Naive thymus-derived CD4-positive, alpha-beta T cell (primary cell): ENCODE measurements at regions not wholly inside any gene's neighbourhood (a gene's known extent, or its start where the extent isn't known, plus 50 kb on each side); places are given as distances from the start of the nearest gene placed in this dataset. TPM values are rescaled to one million over a fixed set of nuclear protein-coding genes. Genes with fewer than 3 reads are reported as not detected.

Experiments used
- ATAC-seq: fragments of 150-1000 bp; cut with Tn5 transposase; 2 replicates; pipeline ENCODE4 v1.10.0; 2021; ENCODE audit warnings: mild to moderate bottlenecking, moderate library complexity
- CTCF ChIA-PET: fragments of 350-600 bp; sonication (Branson Sonifier 250); formaldehyde crosslinking; loops from one replicate; lab custom pipeline; 2021; ENCODE audit warnings: antibody characterized with exemption; lab: Charles Lee
- POLR2A ChIA-PET: fragments of 350-600 bp; sonication (Branson Sonifier 250); formaldehyde crosslinking; loops from one replicate; lab custom pipeline; 2021; ENCODE audit warnings: antibody characterized with exemption, inconsistent platforms; lab: Charles Lee
- DNase-seq, 9 donors: peaks; one replicate each; pipeline versions ENCODE4 v3.0.0 to v3.0.0-alpha.2; 2020 to 2022; ENCODE audit warnings: mixed read lengths in 1 of 9
- H3K27ac ChIP-seq: one replicate; pipeline ENCODE4 v1.7.0; 2013; ENCODE audit warnings: mild to moderate bottlenecking, low read depth, low read length, moderate library complexity
- H3K27me3 ChIP-seq, 2 donors: one replicate each; pipeline ENCODE4 v1.7.0; 2013; ENCODE audit warnings: low read length in 2 of 2, mild to moderate bottlenecking in 2 of 2, moderate library complexity in 2 of 2; ENCODE audit not compliant: control insufficient read depth in 2 of 2, insufficient read depth in 2 of 2
- H3K36me3 ChIP-seq, 3 experiments: 1 replicate in 2 of 3; 2 replicates in 1 of 3; pipeline ENCODE4 v1.7.0; 2013; ENCODE audit warnings: low read length in 3 of 3, mild to moderate bottlenecking in 3 of 3, moderate library complexity in 1 of 3; ENCODE audit not compliant: insufficient read depth in 3 of 3, control insufficient read depth in 2 of 3
- H3K4me1 ChIP-seq, 2 donors: one replicate each; pipeline ENCODE4 v1.7.0; 2013; ENCODE audit warnings: low read length in 2 of 2, mild to moderate bottlenecking in 2 of 2, moderate library complexity in 1 of 2; ENCODE audit not compliant: control insufficient read depth in 2 of 2, insufficient read depth in 2 of 2
- H3K4me3 ChIP-seq: 2 replicates; pipeline ENCODE4 v1.7.0; 2013; ENCODE audit warnings: mild to moderate bottlenecking, low read length
- H3K9me3 ChIP-seq, 3 experiments: 1 replicate in 2 of 3; 2 replicates in 1 of 3; pipeline ENCODE4 v1.7.0; 2013; ENCODE audit warnings: low read length in 3 of 3; ENCODE audit not compliant: control insufficient read depth in 2 of 3
- H3K27ac Mint-ChIP-seq, 9 donors: one replicate each; pipeline ENCODE4 v1.8.0; 2020 to 2022; ENCODE audit warnings: mixed read lengths in 9 of 9, mild to moderate bottlenecking in 8 of 9, moderate library complexity in 5 of 9, inconsistent platforms in 2 of 9
- H3K27me3 Mint-ChIP-seq, 5 donors: one replicate each; pipeline ENCODE4 v1.8.0; 2021 to 2022; ENCODE audit warnings: mixed read lengths in 5 of 5, mild to moderate bottlenecking in 1 of 5
- H3K36me3 Mint-ChIP-seq, 5 donors: one replicate each; pipeline ENCODE4 v1.8.0; 2020 to 2022; ENCODE audit warnings: mixed read lengths in 5 of 5, mild to moderate bottlenecking in 3 of 5, inconsistent platforms in 1 of 5
- H3K4me1 Mint-ChIP-seq, 7 donors: one replicate each; pipeline ENCODE4 v1.8.0; 2020 to 2022; ENCODE audit warnings: mixed read lengths in 7 of 7, mild to moderate bottlenecking in 3 of 7, inconsistent platforms in 1 of 7
- H3K4me3 Mint-ChIP-seq, 10 donors: one replicate each; pipeline ENCODE4 v1.8.0; 2020 to 2022; ENCODE audit warnings: mild to moderate bottlenecking in 10 of 10, mixed read lengths in 10 of 10, moderate library complexity in 6 of 10, inconsistent platforms in 2 of 10
- H3K9me3 Mint-ChIP-seq, 11 donors: one replicate each; pipeline ENCODE4 v1.8.0; 2020 to 2022; ENCODE audit warnings: mixed read lengths in 11 of 11, mild to moderate bottlenecking in 4 of 11, inconsistent platforms in 1 of 11, moderate library complexity in 1 of 11
- intact Hi-C, 2 donors: fragments of 100-400 bp; cut with micrococcal nuclease; formaldehyde crosslinking; loops; one replicate each; pipeline ENCODE4 v1.15.1; 2023
- microRNA-seq: library from miRNA; unstranded; fragments of <30 nt; microRNA quantifications from one replicate; pipeline ENCODE4 v1.2.0, GENCODE V29; 2022; ENCODE audit warnings: borderline microRNAs expressed

DNA sequence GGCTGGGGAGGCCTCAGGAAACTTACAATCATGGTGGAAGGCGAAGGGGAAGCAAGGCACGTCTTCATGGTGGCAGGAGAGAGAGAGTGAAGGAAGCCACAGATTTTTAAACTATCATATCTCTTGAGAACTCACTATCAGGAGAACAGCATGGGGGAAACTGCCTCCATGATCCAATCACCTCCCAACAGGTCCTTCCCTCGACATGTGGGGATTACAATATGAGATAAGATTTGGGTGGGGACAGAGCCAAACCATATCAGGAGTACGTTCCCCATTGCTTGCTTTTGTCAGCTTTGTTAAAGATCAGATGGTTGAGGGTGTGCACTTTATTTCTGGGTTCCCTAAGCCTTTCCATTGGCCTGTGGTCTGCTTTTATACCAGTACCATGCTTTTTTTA, 53.7 kb upstream of the E2F8 start:
- Mint-ChIP-seq H3K27me3 (peaks cover 28 to 40% (median 35%) of the 10 kb centered on the region in 5 donors), H3K4me1 (no peaks in the 10 kb centered on the region), H3K27ac (no peak overlapping the region), H3K4me3 (no peak overlapping the region), H3K9me3 (peaks cover 0 to 4% (median 0%) of the 10 kb centered on the region in 11 donors), H3K36me3 (no peaks in the 10 kb centered on the region)
- intact Hi-C loops = no loop called here
- Histone ChIP-seq H3K27ac (no peak overlapping the region), H3K27me3 (no peaks in the 10 kb centered on the region), H3K36me3 (no peaks in the 10 kb centered on the region), H3K4me1 (no peaks in the 10 kb centered on the region), H3K9me3 (no peaks in the 10 kb centered on the region), H3K4me3 (no peak overlapping the region)
- no peak for ATAC-seq
- POLR2A ChIA-PET = no interaction called here
- DNase-seq = no peak
- CTCF ChIA-PET = no interaction called here

DNA sequence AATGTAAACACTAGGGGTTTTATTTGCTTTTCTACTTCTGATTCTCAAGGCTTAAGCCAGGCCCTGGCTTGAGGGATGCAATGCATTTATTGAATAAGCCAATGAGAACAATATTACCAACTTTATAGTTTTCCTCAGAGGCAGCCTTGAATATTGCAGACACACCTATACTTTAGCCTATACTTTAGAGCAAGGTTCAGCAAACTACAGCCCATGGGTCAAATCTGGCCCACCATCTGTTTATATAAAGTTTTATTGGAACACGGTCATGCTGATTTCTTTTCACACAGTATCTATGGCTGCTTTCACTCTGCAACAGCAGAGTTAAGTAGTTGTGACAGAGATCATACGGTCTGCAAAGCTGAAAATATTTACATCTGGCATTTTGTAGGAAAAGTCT, 50.3 kb upstream of the E2F8 start:
- no peaks in the 10 kb centered on the region for H3K27me3 ChIP-seq
- DNase-seq (no peak), ATAC-seq (no peak)
- ChIA-PET POLR2A (no interaction called here), CTCF (no interaction called here)
- peaks cover 0 to 4% (median 0%) of the 10 kb centered on the region in 11 donors for H3K9me3 Mint-ChIP-seq
- H3K36me3 Mint-ChIP-seq = no peaks in the 10 kb centered on the region
- H3K27ac ChIP-seq = no peak overlapping the region
- H3K4me3 Mint-ChIP-seq = no peak overlapping the region
- H3K4me1 Mint-ChIP-seq = no peaks in the 10 kb centered on the region
- peaks cover 7 to 23% (median 14%) of the 10 kb centered on the region in 5 donors for H3K27me3 Mint-ChIP-seq
- intact Hi-C loops = no loop called here
- no peak overlapping the region for H3K4me3 ChIP-seq
- no peak overlapping the region for H3K27ac Mint-ChIP-seq
- H3K36me3 ChIP-seq = no peaks in the 10 kb centered on the region
- H3K4me1 ChIP-seq = no peaks in the 10 kb centered on the region
- no peaks in the 10 kb centered on the region for H3K9me3 ChIP-seq

Small RNA genes in the stretch of these regions (microRNA-seq; reads per million reads assigned to microRNA genes)
- not detected for gene MIR4486
